GM12873 (cell line): ENCODE measurements at regions not wholly inside any gene's neighbourhood (a gene's known extent, or its start where the extent isn't known, plus 50 kb on each side); places are given as distances from the start of the nearest gene placed in this dataset.

Experiments
- CTCF ChIP-seq: IDR thresholded peaks from 2 replicates; pipeline ENCODE4 v1.5.1; 2012; ENCODE audit warnings: low read depth, mild to moderate bottlenecking, moderate library complexity, low read length, control low read depth; ENCODE audit not compliant: insufficient read depth; ENCODE audit errors: missing control alignments

DNA sequence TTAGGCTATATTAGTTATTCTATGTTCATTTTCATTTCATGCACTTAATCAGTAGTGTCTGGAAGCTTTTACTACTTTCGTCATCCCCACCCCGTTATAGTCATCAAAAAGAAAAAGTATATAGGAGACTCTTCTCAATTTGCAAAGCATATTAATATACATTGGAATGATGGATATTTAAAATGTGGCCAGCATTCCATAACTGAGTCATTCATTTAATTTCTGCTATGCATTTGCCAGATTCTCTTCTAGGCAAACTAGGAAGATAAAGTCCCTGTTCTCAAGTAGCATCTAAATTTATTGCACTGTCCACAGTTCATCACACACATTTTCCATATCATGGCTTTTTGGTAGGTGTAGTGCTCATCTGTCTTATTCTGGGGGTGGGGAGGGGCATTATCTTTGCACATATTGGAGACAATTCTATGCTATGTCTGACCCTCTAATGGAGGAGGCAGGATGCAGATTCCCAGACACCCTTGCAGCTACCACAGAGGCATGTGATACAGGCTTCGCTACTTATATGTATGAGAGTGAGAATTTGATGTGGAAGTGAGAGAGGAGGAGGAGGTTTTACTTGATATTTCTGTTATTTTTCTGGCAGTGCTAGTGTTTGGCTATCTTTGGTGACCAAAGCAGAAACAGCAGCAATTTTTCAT is 125.8 kb downstream of the CTH start:
- no peak for TF ChIP-seq CTCF

DNA sequence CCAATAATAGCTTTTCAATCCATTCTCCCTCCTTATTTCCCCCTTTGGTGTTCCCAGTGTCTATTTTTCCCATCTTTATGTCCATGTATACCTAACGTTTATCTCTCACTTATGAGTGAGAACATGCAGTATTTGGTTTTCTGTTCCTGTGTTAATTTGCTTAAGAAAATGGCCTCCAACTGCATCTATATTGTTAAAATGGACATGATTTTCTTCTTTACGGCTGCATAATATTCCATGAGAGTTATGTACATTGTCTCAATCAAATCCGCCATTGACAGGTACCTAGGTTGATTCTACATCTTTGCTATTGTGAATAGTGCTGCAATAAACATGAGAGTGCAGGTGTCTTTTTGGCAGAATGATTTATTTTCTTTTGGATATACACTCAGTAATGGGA is 126.7 kb downstream of the CTH start:
- no peak for TF ChIP-seq CTCF

- no peak for TF ChIP-seq CTCF
Measured at GRCh38 chr1:70542030-70542429, 131.0 kb downstream of the CTH start.

DNA sequence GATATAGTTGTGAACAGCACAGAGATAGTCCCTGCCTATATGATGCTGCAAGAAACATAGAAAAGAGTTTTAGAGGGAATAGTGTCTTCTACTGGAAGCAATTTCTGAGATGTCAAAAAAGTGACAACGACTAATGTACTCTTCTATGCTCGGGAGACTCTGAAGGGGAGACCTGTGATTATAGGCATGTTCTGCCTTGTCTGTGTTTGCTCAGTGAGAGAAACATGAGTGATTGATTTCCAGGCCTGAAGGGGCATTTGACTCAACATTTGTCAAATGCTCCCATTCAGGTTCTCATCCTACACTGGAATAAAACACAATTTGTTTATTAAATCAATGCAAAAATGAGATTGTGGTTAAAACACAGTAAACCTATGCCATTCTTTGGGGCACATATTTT is 131.8 kb downstream of the CTH start:
- no peak for TF ChIP-seq CTCF

- no peak for TF ChIP-seq CTCF
Measured at GRCh38 chr1:70546726-70547125, 135.7 kb downstream of the CTH start.

DNA sequence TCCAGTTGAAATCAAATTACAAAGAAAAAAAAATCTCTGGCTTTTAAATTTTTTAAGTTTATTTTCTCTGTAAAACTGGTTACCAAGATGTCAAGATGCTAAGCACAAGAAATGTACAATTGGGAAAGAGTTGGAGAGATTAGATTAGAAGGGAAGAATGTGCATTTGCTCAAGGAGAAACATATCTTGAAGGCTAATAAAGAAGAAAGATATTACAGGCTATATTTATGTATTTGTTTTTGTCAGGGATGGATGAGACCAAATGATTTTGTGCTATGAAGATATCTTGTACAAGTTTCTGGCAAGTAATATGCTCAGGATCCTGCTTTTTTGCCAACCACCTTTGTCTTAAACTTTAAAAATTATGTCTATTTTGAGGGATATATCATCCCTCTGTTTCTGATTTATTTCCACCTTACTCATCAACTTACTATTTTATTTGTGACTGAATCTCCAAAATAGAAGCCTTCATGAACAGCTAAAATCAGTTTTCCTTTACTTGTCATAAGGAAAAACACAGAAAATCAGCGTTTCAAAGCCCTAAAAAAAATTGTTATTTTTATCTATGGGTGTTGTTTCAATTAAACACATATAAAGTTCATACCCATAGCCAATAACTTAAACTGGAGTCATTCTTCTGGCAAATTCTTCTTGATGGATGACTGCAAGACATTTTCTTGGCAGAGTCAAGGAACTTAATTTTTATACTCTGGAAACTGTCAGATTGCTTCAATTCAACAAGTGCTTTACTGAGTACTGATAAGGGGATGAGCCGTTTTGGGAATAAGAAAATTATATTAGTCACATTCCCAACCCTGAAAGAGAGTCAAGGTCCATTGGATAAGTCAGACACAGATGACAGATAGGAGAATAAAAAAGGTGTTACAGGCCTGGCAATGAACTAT is 141.8 kb downstream of the CTH start:
- TF ChIP-seq CTCF = no peak

GRCh38 chr1:70553567-70553956 is 142.5 kb downstream of the CTH start:
- TF ChIP-seq CTCF = no peak
